ENCODE measurements at regions not wholly inside any gene's neighbourhood (a gene's known extent, or its start where the extent isn't known, plus 50 kb on each side); places are given as distances from the start of the nearest gene placed in this dataset.
A peak's percentile ranks its signal among the peaks of the same experiment; 100 is the strongest.

DNA sequence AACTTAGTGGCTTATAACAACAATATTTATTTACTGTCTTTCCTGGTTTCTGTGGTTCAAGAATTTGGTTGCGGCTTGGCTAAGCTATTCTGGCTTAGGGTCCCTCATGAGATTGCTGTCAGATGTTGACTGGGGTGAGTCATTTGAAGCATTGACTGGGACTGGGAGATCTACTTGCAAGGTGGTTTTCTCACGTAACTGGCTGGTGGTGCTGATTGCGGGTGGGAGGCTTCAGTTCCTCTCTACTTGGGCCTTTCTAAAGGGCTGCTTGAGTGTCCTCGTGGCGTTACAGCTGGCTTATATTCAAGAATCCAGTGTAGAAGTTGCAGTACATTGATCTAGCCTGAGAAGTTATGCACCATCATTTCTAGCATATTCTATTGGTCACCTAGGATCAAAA lies 218.5 kb upstream of the ELAVL2 start:
- no peak for DNase-seq (ENCODE audit: low read depth, low spot score)
- in situ Hi-C loops (cut with HindIII; ENCODE audit: low sequenced_read_pairs): no loop called here
- no peak for TF ChIP-seq CTCF (IDR thresholded peaks at IDR 0.05; ENCODE audit: low read depth, low read length)
- H3K4me3 ChIP-seq (ENCODE audit: low read depth, low read length): no peak overlapping the region

- in situ Hi-C loops (cut with HindIII; ENCODE audit: low sequenced_read_pairs): no loop called here
- H3K4me3 ChIP-seq (ENCODE audit: low read depth, low read length): no peak overlapping the region
- TF ChIP-seq CTCF (IDR thresholded peaks at IDR 0.05; ENCODE audit: low read depth, low read length): no peak
- peak; percentile 1 for DNase-seq (ENCODE audit: low read depth, low spot score)
Observed at GRCh38 chr9:24041160-24041690, 215.2 kb upstream of the ELAVL2 start.

DNA sequence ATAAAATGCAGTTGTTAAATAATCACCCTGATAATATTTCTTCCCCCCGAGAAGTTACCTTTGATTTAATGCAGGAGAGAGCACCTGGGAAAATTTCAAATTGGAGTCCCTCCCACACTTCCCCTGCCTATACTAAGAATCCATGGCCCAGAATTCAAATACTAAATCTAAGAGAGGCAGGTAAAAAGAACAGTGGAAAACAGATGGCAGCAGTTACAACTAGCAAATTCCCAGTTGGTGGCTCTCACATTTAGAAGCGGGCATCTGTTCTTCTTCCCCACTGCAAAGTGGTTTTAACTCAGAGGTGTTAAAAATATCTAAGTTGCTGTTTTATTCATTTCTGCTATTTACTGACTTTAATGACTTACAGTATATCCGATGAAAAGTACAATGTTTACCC lies 210.4 kb upstream of the ELAVL2 start:
- no peak for DNase-seq (ENCODE audit: low read depth, low spot score)
- TF ChIP-seq CTCF (IDR thresholded peaks at IDR 0.05; ENCODE audit: low read depth, low read length): no peak
- H3K4me3 ChIP-seq (ENCODE audit: low read depth, low read length): no peak overlapping the region
- in situ Hi-C loops (cut with HindIII; ENCODE audit: low sequenced_read_pairs): no loop called here

GRCh38 chr9:24035816-24036215 lies 209.8 kb upstream of the ELAVL2 start:
- no peak for DNase-seq (ENCODE audit: low read depth, low spot score)
- no peak overlapping the region for H3K4me3 ChIP-seq (ENCODE audit: low read depth, low read length)
- in situ Hi-C loops (cut with HindIII; ENCODE audit: low sequenced_read_pairs): no loop called here
- TF ChIP-seq CTCF (IDR thresholded peaks at IDR 0.05; ENCODE audit: low read depth, low read length): no peak

GRCh38 chr9:24011881-24012280 lies 185.8 kb upstream of the ELAVL2 start:
- in situ Hi-C loops (cut with HindIII; ENCODE audit: low sequenced_read_pairs): no loop called here

DNA sequence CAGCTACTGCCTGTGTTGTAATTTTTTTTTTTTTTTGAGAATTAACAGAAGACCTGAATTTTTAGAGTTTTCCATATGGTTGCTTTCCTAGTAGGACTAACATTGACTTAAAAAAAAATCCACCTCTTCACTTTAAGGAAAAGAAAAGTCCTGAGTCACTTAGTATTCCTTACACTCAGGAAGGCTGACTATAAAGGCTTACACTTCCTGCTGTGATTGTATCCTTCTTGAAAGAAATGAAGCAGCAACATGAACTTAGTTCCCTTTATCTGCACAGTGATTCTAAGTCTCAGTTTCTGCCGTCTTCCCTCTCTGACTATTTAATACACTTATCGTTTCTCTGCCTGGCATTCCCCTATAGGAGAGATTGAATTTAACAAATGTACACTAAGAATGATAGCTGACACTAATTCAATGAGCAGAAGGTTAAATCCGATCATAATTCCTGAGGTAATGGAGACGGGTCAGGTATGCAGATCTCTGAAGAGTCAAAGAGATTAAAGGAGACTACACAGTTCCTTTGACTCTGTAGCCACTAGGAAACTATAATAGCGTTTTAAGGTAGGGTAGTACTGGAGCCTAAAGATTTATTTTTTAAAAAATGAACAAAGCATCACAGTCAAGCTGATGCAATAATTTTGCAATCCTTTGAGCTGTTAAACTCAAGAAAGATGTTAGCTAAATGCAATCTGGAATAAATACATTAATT lies 185.1 kb upstream of the ELAVL2 start:
- DNase-seq (ENCODE audit: low read depth, low spot score): no peak
- H3K4me3 ChIP-seq (ENCODE audit: low read depth, low read length): no peak overlapping the region
- in situ Hi-C loops (cut with HindIII; ENCODE audit: low sequenced_read_pairs): no loop called here
- TF ChIP-seq CTCF (IDR thresholded peaks at IDR 0.05; ENCODE audit: low read depth, low read length): no peak

More at GRCh38 chr9:24011881-24012280, 185.8 kb upstream of the ELAVL2 start:
- no peak for TF ChIP-seq CTCF (IDR thresholded peaks at IDR 0.05; ENCODE audit: low read depth, low read length)
- DNase-seq (ENCODE audit: low read depth, low spot score): no peak
- H3K4me3 ChIP-seq (ENCODE audit: low read depth, low read length): no peak overlapping the region
